HS-27A (cell line): ENCODE measurements at regions not wholly inside any gene's neighbourhood (a gene's known extent, or its start where the extent isn't known, plus 50 kb on each side); places are given as distances from the start of the nearest gene placed in this dataset.
A peak's percentile ranks its signal among the peaks of the same experiment; 100 is the strongest.
"Not testable (repeated sequence)": the region's sequence is repeated elsewhere in the genome, so short reads cannot be mapped to it uniquely, and the experiment has no call there.

Experiments
- DNase-seq: peaks from one replicate; pipeline ENCODE4 v3.0.0-alpha.2; 2012; ENCODE audit warnings: low read depth, missing footprints

DNA sequence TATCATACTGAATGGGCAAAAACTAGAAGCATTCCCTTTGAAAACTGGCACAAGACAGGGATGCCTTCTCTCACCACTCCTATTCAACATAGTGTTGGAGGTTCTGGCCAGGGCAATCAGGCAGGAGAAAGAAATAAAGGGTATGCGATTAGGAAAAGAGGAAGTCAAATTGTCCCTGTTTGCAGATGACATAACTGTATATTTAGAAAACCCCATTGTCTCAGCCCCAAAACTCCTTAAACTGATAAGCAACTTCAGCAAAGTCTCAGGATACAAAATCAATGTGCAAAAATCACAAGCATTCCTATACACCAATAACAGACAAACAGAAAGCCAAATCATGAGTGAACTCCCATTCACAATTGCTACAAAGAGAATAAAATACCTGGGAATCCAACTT, 52.5 kb upstream of the CCDC71L start:
- DNase-seq = not testable (repeated sequence)

DNA sequence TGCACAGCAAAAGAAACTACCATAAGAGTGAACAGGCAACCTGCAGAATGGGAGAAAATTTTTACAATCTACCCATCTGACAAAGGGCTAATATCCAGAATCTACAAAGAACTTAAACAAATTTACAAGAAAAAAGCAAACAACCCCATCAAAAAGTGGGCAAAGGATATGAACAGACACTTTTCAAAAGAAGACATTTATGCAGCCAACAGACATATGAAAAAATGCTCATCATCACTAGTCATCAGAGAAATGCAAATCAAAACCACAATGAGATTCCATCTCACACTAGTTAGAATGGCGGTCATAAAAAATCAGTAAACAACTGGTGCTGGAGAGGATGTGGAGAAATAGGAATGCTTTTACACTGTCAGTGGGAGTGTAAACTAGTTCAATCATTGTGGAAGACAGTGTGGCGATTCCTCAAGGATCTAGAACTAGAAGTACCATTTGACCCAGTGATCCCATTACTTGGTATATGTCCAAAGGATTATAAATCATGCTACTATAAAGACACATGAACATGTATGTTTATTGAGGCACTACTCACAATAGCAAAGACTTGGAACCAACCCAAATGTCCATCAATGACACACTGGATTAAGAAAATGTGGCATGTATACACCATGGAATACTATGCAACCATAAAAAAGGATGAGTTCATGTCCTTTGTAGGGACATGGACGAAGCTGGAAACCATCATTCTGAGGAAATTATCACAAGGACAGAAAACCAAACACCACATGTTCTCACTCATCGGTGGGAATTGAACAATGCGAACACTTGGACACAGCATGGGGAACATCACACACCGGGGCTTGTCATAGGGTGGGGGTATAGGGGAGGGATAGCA, 53.9 kb upstream of the CCDC71L start:
- DNase-seq = not testable (repeated sequence)

DNA sequence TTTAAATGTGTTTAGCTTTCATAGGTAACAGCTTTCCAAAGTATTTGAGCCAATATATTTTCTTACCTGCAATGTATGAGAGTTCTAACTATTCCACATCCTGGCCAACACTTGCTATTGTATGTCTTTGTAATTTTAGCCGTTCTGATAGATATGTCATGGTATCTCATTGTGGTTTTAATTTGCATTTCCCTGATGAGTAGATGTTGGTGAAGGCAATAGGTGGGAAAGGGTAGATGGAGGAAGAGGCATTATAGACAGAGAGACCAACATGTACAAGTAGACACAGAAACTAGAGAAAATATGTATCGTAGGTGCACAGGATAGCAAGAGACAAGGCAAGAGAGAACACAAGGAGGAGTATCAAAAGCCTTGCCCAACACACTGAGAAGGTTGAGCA, 54.8 kb upstream of the CCDC71L start:
- no peak for DNase-seq

DNA sequence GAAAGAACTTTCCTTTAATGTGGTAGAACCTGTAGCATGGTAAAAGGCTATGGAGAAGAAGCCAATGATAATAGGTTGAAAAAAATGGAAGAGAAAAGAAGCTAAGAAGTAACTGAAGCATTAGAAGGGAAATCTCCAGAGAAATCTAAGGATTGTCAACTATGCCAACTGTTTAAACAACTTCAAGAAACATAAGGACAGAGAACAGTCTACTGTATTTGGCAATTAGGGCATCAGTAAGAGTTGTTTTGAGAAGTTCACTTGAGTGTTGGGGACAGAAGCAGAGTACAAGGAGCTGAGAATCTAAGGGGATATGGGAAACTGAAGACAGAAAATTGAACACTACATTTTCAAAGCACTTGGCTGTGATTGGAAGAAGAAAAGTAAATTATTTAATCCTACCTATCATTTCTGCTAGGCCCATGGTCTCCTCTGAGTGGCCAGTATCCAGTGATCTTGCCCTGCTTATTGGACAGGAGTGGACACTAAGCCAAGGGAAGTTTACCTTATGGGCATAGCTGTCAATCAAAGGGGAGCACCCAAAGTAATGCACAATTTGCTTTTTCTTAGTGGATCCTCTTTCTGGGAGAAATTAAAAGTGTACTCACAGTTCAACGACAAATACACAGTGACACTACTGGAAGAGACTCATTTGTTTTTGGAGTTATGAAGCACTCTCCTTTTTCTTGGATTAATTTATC, 56.4 kb upstream of the CCDC71L start:
- no peak for DNase-seq

DNA sequence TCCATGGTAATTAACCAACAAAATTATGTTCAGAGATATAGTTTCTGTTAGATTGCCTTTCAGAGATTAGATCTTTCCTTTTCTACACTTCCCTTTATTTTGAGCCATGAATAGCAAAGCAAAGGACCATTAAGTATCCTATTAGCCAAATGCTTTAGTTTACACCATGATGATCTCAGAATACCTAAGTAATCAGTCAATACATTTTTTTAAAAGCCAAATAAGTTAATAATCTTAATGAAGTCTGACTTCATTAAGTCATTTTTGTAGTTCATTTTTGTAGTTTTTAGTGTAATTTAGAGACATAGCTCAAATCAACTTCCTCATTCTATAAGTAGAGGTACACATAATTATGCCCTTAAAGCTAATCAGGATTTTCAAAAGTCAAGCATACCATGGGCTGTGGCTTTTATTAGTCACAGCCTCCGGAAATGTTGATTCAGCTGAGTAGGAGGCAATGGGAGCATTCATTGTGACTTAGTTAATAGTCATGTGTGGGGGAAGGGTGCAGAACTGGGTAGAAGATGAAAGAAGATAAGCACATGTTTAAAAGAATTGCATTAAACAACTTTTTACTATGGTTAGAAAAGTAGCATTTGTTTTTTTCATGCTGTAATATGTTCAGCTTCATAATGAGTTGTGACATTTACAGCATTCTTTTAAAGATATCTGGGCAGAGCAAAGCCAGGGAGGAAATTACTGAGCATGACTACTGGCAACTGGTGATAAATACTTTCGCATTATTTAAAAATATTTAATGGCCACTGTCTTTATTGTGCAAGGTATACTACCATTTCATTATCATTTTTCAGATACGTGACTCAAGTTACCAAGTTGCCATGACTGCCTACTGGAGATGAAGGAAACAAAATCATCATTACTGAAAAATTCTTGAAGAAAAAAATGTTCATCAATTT, 57.3 kb upstream of the CCDC71L start:
- DNase-seq = peak; percentile 86

DNA sequence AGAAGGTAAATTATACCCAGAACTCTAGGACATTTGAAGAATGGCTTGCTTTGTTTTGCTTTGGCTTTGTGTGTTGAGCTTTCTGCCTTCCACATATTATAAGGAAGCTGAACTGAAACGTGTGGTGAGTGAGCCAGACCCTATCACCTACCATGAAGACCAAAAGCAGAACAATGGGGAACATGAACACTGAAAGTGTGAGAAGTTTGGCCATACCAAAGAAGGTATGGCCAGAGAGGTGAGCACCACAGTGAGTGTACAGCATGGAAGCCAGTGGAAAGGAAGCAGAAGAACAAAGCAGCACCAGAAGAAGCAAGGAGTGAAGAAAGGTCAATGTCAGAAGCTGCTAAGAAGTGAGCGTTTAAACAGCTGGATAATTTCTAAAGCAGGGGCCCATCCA, 59.7 kb upstream of the CCDC71L start:
- no peak for DNase-seq

DNA sequence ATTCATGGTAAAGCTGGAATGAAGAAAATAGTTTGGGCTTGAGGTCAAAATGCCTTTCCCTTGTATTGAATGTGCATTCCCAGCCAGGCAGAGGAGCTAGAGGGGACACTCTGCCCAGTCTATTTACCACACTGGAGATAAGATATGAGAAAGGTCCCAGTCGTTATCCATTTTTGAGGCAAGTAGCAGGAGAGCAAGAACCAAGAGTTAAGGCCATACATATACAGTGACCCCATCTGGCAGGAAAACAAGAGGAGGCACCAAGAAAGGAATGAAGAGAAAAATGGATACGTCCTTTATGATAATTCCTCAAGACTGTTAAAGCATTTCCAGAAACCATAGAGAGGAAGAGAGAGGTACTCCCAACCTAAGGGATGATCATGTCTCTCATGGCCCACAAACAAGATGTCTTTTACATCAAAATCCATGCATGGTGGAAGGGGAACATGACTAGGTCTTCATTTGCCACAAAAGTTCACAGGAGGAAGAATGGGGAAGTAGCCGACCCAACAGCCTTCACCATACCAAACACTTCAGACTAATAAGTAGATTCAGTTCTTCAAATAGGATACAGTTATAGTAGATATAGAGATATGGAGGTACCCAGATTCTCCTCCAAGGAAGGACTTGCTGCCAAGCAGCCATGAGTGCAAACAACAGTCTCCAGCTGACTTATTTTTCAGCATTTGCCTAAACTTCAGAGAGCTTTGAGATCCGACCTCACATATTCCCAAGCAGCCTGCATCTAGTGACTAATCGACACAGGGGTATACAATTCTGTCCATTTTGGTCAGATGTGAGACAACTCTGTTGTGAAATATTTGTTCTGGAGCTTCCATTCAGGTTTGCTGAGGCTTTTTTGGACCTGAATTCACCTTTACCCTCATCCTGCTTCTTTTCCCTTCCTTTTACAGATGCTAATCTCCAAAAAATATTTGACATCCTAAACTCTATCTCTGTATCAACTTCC, 61.1 kb upstream of the CCDC71L start:
- no peak for DNase-seq

DNA sequence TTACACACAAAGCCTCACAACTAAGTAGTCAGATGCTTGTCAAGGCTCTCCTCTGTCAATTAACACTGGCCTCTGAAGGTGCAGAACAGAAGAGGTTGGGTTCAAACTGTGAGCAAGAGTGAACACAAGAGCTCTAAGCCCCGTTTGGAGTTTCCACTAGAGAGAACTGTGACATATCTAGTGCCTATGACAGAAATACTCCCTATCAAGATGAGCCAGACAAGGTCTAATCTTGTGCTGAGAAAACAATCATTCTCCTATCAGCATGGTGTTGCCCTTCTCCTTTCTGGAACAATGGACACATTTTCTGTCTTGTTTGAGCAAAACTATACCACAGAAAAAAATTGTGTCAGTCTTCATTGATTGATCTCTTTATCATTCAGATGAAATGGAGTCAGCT, 62.4 kb upstream of the CCDC71L start:
- DNase-seq = no peak

DNA sequence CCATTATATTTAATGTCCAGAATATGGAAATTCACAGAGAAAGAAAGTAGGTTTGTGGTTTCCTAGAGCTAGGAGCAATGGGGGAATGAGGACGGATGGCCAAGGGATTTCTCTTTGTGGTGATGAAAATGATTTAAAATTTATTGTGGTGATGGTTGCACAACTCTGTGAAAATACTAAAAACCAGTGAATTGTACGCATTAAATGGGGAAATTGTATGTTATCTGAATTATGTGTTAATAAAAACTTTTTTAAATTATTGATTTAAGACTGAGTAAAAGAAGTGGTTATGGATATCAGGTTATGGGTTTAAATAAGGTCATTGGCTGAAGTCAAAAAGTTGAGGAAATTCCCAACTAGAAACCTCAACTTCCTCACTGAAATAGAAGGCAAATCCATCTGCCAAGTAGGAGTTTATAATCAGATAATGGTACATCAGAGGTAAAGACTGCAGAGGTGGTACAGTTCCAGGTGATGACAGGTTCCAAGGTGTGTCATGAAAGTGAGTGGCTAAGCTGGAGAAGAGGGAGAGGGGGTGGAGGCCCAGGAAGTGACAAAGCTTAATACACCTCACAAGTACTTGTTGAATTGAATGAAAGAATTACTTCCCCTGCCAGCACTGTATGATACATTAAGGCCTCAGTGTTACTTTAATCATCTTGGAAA, 68.9 kb upstream of the CCDC71L start:
- DNase-seq = no peak

DNA sequence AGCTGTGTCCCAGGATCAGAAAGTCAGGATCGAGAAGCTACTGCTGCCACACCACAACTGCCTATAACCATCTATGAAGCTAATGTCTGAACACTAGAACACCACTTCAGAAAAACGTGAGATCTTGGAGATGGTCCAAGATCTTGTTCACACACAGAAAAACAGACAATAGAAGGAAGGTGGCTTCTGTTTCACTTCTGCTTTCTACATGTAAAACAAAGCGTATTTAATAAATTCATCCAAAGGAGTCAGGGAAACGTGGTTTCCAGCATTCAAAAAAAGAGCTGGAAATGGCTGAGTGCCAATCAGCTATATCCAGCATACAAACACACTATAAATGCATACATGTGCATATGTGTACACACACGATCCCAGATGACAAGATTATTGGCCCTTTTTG, 70.2 kb upstream of the CCDC71L start:
- DNase-seq = no peak

DNA sequence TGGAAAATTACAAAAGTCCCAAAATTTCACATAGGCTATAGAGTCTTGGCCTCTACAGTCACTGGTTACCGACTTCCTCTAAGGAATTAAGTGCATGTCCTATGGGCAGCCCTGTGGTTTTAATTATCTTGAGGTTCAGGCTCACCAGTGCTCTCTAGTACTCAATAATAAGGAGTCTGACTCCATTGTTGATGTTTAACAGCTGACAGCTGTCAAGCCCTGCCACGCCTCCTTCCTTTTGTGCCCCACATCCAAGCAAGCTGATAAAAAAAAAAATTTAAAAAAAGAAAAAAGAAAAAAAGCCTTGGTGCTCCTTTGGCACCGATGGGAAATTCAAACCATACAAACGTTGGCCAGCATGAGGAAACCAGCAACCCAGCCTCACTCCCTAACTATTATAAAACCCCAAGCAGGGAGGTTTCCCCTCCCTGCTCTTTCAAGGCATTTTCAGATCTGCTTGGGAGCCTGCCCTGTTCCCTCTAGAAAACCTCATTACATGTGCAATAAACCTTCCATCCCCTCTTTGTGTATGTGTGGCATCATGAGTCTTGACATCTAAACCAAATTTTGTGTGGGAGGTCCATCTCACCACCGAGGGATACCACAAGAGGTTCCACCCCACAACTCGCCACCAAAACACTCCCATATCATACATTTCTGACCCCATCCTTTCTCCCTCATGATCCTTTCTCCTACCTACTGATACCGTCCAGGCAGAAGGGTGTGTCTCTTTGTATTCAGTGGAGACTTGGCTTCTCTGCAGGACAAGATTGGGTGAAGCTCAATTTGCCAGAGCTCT, 70.9 kb upstream of the CCDC71L start:
- DNase-seq = no peak

DNA sequence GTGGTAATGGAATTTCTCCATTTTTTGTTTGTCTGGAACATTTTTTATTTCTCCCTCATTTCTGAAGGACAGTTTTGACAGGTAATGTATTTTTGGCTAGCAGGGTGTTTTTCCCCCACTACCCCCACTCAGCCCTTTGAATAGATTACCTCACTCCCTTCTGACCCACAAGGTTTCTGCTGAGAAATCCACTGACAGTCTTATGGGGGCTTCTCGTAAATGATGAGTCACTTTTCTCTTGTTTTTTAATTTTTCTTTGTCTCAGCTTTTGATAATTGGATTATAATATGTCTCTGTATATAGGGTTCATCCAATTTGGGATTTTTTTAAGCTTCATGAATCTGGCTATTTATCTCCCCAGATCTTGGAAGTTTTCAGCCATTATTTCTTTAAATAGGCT, 74.7 kb upstream of the CCDC71L start:
- no peak for DNase-seq

DNA sequence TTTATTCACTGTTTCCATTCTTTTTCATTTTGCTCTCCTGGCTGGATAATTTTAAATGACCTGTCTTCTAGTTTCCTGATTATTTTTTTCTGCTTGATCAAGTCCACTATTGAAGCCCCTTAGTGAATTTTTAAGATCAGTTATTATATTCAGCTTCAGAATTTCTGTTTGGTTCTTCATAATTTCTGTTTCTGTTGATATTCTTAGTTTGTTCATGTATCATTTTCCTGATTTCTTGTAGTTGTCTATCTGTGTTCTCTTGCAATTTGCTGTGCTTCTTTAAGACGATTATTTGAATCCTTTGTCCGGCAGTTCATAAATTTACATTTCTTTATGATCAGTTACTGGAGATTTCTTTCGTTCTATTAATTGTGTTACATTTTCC, 75.2 kb upstream of the CCDC71L start:
- no peak for DNase-seq

DNA sequence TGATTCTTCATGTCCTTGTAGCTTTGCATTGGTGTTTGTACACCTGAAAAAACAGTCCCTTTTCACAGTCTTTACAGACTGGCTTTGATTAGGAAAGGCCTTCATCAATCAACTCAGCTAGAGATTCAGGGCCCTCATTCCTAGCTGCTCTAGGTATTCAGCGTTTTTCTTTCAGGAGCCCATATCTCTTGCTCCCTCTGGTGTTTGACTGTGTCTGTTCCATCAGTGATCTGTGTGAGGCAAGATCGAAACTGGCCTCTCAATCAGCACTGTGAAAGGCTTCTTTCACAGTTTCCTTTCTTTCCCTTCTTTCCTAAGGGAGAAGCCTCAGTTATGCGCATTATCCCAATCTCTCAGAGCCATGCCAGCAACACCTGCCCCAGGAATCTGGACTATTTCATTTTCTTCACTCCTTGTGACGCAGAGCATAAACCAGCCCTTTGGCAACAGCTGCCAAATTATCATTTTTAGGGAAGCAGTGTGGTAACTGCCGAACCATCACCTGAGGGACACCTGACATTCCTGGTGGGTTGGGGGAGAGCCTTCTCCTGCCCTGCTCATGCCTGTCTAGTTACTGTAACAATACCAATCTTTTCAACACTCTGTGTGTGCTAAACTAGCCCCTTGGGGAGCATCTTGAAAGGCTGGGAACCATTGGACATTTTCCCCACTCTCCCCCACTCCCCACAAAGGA, 75.7 kb upstream of the CCDC71L start:
- DNase-seq = peak; percentile 30

DNA sequence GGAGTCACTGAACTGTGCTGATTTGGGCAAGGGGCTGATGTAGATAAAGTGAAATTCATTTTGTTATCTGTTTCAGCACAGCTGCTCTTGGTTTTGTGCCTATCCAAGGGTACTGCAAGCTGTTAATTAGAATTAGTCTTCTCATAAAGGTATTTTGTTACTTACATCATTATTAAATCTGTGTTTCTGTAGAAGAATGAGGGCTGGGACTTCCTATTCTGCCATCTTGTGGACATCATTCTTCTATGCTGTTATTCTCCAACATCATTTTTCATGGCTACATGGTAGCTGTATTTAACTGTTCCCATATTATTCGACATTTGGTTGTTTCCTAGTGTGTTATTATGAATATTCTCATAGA, 76.2 kb upstream of the CCDC71L start:
- DNase-seq = no peak

DNA sequence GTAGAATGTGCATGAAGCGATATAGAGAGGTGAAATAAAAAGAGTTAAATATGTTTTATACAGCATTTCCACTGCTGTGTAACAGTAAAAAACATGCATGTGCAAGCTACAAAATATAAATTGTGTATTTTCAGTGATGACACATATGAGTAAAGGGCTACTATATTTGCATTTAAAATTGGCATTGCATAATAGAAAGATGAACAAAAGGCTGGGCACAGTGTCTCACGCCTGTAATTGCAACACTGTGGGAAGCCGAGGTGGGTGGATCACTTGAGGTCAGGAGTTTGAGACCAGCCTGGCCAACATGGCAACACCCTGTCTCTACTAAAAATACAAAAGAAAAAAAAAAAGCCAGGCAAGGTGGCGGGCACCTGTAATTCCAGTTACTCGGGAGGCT, 79.8 kb upstream of the CCDC71L start:
- DNase-seq = no peak

DNA sequence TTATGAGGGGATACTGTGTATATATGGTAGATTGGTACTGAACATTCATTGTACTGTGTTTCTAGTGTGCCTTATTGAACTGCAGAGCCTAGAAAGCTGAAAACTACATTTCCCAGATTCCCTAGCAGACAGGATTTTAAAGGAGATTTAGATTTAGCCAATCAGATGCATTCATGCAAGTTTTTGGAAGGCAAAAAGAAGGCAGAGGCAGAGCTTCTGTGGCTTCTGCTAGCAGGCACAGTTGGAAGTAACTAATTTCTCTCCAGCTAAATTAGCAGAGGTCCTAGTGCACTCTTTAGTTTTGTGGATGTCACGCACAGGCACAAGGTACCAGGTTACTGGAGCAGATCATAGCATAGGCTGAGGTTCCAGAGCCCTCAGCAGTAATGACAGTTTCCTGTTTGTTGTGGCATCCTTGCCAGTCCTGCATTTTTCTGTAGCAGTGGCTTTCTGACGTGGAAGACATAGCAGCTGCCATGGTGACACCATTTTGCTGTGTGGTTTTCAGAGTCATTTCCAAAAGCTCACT, 83.7 kb upstream of the CCDC71L start:
- no peak for DNase-seq

DNA sequence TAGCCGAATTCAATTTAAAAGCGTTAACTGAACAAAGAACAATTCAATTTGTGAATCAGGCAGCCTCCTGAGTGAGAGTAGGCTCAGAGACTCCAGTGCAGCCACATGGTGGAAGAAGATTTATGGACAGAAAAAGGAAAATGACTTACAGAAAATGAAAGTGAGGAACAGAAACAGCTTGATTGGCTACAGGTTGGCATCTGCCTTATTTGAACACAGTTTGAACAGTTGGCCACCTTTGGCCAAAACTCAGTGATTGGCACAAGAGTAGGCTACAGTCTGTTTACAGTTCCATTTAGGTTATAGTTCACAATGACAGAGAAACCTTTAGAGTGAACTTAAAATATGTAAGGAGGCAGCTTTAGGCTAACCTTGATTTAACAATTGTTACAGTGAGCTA, 86.3 kb upstream of the CCDC71L start:
- DNase-seq = not testable (repeated sequence)

DNA sequence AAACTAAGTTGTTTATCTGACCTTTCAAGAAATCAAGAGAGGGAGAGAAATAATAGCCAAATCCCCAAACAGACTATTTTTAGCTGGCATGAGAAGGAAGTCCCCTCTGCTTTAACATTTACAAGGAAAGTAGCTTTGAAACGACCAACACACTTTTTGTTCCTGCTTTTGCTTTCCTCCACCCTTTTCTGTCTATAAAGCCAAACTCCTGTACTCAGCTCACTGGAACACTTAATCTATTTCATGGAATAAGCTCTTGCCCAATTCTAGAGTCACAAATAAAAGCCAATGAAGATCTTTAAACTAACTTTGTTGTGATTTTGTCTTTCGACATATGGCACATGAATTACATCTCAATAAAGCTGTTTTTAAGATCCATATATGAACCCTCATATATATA, 86.8 kb upstream of the CCDC71L start:
- no peak for DNase-seq
